ENCODE measurements at regions not wholly inside any gene's neighbourhood (a gene's known extent, or its start where the extent isn't known, plus 50 kb on each side); places are given as distances from the start of the nearest gene placed in this dataset.

- DNase-seq, result no peak
These were observed 64.2 kb upstream of the STK32A start for GRCh38 chr5:147170603-147171002.

- DNase-seq, result no peak
These were observed 60.1 kb upstream of the STK32A start for GRCh38 chr5:147174671-147175265.

- no peak for DNase-seq
These were observed 59.2 kb upstream of the STK32A start for GRCh38 chr5:147175516-147176097.

GRCh38 chr5:147176422-147176821, 58.4 kb upstream of the STK32A start:
- no peak for DNase-seq

- DNase-seq, result no peak
These were observed 57.5 kb upstream of the STK32A start for GRCh38 chr5:147177125-147177840.

GRCh38 chr5:147179562-147180147, 55.2 kb upstream of the STK32A start:
- no peak for DNase-seq

- no peak for DNase-seq
These were observed 54.1 kb upstream of the STK32A start for GRCh38 chr5:147180751-147181150.

Measured in NCI-H1105 treated with DMSO at 0.1 percent for 48 hours (cell line).